NCI-H345 treated with DMSO at 0.1 percent for 48 hours (cell line): ENCODE measurements at regions not wholly inside any gene's neighbourhood (a gene's known extent, or its start where the extent isn't known, plus 50 kb on each side); places are given as distances from the start of the nearest gene placed in this dataset.

Source experiments
- DNase-seq: peaks from one replicate; lab custom pipeline; 2025; ENCODE audit not compliant: unreplicated experiment; lab: John Stamatoyannopoulos, UW

DNA sequence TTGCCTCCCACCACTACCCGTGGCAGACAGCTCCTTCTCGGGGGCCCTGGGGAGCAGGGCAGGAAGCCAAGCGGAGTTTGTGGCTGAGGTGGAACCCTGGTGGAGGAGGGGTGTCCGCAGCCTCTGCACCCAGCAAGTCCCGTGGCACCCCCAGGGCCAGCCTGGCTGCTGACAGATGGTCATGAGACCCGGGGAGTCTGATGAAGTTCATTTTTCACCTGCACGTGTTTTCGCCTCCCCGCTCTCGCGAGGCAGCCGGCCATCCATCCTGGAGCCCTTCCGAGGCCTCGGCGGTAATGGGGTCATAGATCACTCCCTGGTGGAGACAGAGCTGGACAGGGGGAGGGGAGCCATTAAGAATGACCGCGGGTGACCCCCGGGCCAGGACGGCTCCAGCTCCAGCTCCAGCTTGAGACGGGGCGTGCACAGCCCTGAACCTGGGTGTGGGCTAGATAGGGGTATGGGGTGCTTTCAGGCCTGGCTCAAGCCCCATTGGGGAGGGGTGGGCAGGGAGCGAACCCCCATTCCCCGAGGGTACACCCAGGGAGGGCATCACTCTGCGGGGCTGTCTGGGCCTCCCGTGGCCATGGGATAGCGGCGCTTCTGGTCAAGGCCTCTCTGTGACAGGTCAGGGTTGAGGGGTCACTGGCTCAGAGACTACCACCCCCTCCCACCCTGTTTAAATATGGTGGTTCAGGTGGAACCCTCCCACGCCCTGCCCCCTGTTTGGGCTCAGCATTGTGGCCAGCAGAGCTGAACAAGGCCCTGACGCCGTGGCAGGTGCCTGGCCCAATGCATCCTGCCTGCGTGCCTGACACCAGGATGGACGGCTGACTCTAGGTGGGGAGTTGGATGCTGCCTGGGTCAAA is 227.4 kb upstream of the GSE1 start:
- DNase-seq = no peak

DNA sequence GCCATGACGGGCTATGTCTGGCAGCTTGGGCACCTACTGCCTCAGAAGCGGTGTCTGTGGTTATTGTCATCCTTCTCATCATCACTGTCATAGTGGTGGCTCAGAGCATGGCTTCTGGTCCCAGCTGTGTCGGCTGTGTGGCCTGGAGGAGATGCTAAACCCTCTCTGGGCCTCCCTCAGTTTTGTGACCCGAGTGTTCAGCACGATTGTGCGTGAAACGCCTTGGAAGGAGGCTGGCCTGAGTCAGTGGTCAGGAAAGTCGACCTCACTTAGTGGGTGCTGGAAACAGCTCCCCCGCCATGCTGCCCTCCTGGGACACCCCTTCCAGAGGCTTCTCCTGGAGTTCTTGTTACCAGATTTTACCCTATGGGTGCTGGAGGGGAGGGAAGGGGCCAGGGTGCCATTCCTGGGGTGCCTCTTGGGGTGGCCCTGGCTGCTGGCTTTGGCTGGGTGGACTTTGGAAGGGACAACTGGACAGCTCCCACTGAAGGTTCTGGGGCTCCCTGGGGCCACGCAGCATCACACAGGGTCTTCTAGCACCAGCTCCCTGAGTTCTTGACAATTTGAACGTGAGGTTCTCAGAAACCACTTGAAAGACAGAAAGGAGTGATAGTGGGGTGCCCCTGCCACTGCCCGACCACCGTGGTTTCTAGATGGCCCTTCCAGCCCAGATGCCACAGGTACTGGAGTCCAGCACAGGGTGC is 226.5 kb upstream of the GSE1 start:
- no peak for DNase-seq

DNA sequence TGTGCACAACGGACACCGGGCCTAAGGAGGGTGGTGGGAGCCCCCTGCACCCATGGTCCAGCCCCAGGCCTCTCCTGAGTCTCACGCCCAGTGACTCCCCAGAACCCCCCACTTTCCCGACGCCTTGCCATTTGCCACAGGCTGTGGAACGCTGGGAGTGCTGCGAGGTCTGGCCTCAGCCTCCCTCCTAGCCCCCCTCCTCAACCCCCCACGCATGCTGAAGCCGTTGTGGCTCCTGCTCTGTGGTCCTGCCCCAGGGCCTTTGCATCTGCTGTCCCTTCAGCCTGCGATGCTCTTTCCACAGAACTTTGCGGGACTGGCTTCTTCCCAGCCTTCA is 226.0 kb upstream of the GSE1 start:
- no peak for DNase-seq

DNA sequence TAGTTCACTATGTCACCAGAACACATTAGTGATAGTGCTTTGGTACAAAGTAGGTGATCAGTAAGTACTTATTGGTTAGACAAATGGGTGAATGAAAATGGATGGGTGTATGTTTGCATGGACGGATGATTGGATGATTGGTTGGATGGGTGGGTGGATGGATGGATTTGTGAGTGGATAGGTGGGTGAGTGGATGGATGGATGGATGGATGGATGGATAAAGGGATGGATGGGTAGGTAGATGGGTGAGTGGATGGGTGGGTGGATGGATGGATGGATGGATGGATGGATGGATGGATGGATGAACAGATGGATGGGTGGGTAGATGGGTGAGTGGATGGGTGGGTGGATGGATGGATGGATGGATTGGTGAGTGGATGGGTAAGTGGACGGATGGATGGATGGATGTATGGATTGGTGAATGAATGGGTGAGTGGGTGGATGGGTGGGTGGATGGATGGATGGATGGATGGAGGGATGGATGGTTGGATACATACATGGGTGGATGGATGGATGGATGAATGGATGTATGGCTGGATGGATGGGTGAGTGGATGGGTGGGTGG is 225.3 kb upstream of the GSE1 start:
- no peak for DNase-seq

DNA sequence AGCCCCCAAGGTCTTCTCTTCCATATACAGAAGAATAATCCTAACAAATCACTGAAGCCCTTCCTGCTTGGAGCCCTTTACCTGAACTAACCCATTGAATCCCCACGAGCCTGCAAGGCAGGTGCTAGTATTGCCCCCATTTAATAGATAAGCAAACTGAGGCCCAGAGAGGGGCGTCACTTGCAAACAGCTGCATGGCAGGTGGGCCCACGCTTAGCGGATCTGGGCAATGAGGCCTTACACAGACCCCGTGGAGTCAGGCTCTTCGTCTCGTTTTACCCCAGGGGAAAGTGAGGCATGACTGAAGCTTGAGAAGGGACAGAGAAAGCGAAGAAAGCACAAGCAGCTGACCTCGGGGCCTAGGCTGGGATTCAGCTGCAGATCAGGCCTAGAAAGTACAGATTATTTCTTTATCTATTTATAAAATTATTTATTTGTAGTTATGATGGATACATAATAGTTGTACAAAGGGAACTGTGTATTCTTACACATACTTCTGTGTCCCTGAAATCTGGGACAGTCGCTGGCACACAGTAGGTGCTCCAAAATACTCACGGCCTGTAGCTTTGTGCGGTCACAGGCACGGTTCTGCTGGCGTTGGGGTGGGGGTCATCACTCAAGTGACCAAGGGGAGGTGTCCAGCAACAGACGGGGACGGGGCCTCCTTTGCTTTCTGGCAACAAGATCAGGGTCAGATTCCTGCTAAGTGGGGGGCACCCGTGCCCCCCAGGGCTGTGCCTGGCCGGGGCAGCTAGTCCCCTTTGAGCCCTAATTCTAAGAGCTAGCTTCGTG is 223.2 kb upstream of the GSE1 start:
- no peak for DNase-seq

DNA sequence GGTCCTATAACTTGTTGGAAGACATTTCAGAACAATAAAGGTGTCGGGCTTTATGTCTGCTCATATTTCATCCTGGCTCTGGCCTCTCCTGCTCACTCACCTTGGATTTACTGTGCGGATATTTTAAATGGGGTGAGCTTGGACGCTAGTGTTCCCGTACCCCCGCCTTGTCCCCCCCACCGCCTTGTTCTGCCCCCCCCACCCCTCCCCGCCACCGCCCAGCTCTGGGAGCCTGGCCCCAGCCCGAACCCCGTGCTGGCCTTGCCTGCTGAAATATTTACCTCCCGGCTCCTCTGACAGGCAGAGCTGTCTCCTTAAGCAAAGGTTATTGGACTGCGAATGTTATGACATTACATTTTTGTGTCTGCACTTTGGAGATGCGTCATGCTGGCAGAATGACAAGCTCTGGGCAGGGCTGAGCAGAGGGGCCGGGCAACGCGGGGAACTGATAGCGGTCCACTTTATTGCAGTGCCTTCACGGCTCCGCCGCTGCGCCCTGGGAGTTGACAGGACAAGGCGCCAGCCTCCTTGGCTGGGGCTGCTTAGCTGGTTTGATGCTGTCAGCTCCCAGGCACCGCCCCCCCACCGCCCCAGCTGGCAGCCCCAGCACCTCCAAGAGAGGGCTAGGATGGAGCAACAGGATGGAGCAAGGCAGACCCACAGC is 222.5 kb upstream of the GSE1 start:
- no peak for DNase-seq

DNA sequence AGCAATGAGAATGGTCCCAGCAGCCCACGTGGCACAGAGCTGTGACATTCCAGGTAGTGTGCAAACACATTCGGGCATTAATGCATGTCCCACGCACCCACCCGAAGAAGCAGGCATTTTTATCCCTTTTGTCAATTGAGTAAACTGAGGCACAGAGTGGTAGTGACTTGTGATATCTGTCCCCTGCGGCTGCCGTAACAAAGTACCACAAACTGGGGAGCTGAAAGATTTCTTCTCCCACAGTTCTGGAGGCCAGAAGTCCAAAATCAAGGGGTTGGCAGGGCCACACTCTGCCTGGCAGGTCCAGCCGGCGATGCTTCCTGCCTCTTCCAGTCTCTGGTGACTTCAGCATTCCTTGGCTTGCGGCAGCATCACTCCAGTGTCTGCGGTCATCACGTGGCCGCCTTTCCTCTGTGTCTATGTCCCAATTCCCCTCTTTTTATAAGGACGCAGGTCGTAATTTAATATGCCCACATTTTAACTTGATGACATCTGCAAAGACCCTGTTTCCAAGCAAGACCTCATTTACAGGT is 221.9 kb upstream of the GSE1 start:
- no peak for DNase-seq

DNA sequence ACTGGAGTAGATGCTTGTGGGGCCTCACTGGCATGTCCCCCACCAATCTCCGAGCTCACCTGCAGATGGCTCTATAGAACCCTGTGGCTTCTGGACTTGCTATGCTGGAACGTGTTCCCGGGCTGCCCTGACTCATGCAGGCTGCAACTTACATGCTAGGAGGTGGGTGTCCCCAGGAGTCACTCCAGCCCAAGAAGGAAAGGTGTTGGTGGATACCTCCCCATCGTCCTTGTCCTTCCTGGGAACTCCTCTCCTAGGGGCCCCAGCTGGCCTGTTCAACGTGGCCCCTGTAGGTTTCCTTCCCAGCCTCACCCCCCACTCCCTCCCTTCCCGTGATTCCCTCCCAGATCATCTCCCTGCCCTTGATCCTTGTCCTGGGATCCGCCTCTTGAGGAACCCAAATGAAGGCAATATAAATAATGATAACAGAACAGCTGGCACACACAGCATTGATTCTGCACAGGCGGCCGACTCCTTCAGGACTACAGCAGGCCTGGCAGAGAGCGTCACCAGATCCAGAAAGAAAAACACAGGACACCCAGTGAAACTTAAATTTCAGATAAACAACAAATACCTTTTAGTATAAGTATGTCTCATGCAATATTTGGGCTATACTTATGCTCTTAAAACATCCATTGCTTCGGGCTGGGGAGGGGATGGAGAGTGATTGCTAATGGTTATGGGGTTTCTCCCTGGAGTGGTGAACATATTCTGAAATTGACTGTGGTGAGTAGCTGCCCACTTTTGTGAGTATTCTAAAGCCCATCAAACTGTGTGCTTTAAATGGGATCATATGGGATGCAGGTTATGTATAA is 221.1 kb upstream of the GSE1 start:
- DNase-seq = no peak

DNA sequence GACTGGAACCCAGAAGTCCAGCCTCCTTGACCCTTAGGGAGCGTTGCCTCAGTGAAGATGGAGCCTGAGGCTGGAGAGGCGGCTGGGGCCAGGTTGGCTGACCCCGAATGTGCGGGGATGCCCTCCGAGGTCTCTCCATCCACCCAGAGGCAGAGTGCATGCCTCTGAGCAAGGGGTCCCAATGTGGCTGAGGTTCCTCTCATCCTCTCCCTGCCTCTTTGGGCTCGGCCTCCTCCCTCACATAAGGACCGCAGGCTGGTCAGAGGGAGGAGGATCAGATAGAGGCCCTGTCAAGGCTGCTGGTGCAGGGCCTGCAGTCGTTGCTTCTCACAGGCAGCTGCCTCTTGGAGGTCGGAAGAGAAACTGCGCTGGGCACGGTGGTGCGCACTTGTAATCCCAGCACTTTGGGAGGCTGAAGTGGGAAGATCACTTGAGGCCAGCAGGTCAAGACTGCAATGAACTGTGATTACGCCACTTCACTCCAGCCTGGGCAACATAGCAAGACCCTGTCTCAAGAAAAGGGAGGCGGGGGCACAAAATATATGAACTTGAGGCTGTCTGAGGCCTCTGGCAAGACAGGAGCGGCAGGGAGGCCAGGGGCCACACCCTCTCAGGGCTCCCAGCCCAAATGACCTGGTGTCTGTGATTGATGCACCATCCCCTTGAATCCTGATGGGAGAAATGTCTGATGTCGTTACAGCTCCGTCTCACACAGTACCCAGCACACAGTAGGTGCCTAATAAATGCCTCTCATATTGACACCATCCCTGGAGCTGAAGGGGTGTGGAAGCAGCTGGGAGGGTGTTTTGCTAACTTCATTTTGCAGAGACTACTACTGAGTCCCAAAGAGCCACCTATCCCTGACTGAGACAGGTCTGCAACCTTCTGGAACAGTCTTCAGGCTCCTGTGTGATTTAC is 220.1 kb upstream of the GSE1 start:
- no peak for DNase-seq

DNA sequence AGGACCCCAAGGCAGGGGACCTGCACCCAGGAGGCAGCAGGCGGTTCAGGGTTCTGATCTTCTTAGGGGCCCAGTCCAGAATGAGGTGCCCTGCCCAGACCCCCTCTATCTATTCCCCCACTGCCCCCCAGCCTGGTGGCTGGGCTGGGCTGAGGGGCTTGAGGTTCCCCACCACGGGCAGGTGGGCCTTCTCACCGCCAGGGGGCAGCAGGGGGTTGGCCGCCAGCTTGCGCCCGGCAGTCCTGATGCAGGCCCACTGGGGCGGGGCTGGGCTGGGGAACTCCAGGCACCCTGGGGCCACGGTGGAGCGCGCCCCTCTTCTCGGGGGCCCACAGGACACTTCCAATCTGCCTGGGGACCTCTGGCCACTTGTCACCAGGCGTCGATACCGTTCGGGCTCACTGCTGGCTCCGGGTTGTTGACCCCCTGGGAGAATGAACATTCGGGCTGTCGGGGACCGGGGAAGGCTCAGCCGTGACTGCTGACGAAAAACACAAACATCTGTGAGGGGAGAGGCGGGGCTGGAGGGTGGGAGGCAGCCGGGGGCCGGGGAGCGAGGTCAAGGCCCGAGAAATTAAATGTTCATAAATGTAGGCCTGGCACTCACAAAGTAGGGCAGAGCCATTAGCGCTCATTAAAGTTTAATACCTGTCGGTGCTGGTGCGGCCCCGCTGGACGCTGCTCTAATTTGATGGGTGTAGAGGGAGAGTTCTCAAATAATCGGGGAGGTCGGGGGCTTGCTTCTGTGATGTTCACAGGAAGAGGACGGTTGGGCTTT is 219.3 kb upstream of the GSE1 start:
- DNase-seq = no peak

DNA sequence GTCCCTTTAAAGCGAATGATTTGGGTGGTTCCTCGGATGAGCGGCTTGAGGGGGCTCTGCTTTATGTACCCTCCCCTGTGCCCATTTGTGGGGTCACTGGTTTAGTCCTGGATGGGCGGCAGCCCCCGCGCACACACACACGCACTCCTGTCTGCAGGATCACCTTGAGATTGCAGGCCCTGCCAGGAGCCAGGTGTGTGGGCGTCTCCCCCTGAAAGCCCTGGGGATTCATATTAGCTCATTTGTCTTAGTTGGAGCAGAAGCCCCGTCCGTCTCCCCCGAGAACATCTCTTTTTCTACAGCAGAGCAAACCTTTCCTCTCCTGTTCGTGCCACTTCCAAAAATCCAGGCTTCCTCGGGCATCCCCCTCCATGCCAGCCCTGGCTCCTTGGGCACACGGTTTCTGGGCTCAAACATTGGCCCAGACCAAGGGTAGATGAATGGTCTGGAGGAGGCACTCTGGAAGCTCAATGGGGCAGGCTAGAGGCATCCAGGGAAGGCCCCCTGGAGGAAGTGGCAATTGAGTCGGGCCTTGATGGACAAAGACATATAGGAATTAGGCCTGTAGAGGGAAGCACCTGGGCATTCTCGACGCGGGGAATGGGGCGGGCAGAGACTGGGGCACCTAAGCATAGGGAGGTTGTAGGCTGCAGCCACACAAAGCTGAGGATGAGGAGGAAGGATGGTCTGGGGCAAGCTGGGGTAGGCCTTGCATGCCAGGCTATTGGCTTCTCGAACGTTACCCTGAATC is 218.5 kb upstream of the GSE1 start:
- no peak for DNase-seq

DNA sequence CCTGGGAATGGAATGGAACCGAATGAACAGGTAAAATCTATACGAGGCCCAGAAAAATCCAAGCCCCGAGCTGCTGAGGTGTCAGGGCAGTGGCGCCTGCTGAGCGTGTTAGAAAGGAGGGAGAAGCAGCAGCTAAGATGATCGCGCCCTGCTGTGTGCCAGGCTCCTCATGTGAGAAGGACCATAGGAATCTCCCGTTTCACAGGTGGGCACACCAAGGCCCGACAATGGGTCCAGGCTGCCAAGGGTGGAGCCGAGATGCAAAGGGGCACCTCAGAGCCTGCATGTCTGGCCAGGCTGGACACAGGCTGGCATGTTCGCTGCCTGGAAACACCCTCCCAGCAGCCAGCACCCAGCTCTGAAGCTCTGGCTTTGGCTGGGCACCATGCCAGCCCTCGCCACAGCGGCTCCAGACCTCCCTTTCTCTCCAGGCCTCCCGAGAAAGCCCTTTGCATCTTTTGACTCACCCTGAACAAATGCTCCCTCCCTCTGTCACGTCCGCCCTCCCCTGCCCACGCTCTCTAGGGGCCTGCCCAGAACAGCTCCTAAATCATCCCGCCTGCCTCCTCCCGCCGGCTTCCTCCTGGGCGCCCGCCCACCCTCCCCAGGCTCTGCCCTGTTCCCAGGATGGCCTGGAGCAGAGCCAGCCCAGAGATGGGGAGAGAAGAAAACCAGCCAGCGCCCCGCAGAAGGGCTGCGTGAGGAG is 217.8 kb upstream of the GSE1 start:
- peak; percentile 77 for DNase-seq

DNA sequence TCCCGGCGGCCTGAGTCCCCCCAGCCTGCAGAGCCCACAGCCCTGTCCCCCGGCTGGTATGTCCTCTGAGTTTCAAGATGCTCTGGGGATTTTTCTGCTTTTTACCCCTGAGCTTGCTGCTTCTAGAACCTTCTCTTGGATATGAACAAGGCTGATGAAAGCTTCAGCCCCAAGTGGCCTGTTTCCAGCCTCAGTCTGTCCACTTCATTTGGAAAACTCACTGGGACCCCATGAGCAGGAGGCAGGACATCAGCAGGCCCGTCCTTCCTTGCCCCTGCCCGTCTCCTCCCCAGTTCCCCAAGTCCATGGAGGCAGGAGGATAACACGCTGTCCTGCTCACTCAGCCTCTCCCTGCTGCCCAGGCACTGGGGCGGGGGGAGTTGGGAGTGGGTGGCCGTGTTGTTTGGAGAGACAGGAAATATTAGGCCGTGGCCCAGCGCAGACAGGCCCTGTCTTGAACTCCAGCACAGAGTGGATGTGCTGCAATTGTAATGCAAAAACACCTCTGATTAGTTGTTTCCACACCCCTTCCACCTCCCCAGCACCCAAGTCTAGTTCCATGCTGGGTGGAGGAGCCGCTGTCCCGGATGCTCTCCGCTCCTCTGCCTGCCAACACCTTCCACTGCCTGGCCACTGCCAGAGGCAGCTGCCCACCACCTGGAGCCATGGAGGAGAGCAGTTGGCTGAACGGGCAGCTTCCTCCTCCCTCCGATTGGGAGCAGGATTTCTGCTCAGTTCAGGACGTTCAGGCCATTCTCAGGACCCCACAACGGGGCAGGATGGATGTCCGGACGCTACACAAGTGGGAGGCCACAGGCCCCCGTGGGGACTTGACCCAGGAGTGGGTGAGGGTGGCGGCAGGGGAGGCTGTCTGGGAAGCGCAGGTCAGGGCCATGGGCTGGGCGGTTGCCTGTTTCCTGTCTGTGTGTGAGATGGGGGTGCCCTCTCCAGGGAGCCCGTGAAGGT is 216.9 kb upstream of the GSE1 start:
- no peak for DNase-seq

DNA sequence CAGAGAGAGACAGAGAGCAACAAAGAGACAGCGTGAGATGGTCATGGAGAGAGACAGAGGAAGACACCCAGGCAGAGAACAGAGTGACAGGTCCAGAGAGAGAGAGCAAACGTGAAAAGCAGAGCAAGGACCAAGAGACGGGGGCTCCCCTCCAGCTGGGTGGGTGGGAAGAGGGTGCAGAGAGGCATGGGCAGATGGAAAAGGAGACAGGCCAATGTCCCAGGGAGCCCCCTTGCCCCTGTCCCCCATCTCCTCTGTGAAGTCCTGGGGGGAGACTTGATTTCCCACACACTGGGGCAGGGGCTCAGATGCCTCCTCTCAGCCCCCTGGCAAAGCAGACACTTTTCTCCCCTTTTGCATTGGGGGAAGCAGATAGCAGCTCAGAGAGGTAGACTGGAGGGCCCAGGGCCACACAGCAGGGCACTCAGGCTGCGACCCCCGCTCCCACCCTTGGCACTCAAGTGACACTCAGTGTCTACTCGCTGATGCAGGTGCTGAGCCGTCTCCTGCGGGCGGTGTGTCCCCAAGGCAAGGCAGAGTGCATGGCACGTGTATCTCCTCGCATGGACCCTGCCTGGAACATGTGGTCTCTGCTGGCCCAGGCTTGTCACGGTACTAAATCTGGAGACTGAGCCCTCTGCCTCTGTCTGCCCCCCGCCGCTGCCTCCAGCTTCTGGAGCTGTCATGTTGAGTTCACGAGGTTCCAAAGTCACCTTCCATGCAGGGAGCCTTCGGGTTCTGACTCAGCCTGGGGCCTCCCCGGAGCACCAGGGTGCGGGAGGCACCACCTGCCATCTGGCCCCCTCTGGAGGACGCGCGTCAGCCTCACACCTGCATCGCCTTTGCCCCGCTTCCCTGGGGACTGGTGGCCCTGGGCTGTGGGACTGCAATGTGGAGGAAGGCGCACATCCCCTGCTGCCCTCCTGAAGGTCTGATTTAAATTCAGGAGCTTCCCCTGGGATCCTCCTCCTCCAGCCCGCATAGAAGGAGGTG is 215.9 kb upstream of the GSE1 start:
- peak; percentile 76 for DNase-seq
